ENCODE measurements at regions not wholly inside any gene's neighbourhood (a gene's known extent, or its start where the extent isn't known, plus 50 kb on each side); places are given as distances from the start of the nearest gene placed in this dataset.

- Histone ChIP-seq H3K4me3 (ENCODE audit: low read length) (no peak overlapping the region), H3K4me1 (ENCODE audit: insufficient read depth, low read length) (no peaks in the 10 kb centered on the region), H2AFZ (ENCODE audit: low read depth, low read length) (no peak overlapping the region), H3K9me3 (ENCODE audit: low read length) (no peaks in the 10 kb centered on the region), H3K36me3 (ENCODE audit: insufficient read depth, low read length) (no peaks in the 10 kb centered on the region), H3K27me3 (ENCODE audit: insufficient read depth, low read length) (peaks cover 12% of the 10 kb centered on the region)
Measured at GRCh38 chr22:49284056-49284784, 543.5 kb downstream of the BRD1 start.

GRCh38 chr22:49282596-49282995 is 545.1 kb downstream of the BRD1 start:
- H3K4me1 ChIP-seq (ENCODE audit: insufficient read depth, low read length): no peaks in the 10 kb centered on the region
- no peak overlapping the region for H2AFZ ChIP-seq (ENCODE audit: low read depth, low read length)
- H3K4me3 ChIP-seq (ENCODE audit: low read length): no peak overlapping the region
- no peaks in the 10 kb centered on the region for H3K36me3 ChIP-seq (ENCODE audit: insufficient read depth, low read length)
- peaks cover 12% of the 10 kb centered on the region for H3K27me3 ChIP-seq (ENCODE audit: insufficient read depth, low read length)
- H3K9me3 ChIP-seq (ENCODE audit: low read length): no peaks in the 10 kb centered on the region

- Histone ChIP-seq H2AFZ (ENCODE audit: low read depth, low read length) (no peak overlapping the region), H3K36me3 (ENCODE audit: insufficient read depth, low read length) (no peaks in the 10 kb centered on the region), H3K4me3 (ENCODE audit: low read length) (no peak overlapping the region), H3K27me3 (ENCODE audit: insufficient read depth, low read length) (peaks cover 14% of the 10 kb centered on the region), H3K9me3 (ENCODE audit: low read length) (no peaks in the 10 kb centered on the region), H3K4me1 (ENCODE audit: insufficient read depth, low read length) (no peaks in the 10 kb centered on the region)
Measured at GRCh38 chr22:49281467-49282340, 546.0 kb downstream of the BRD1 start.

- Histone ChIP-seq H3K4me3 (ENCODE audit: low read length) (no peak overlapping the region), H2AFZ (ENCODE audit: low read depth, low read length) (no peak overlapping the region), H3K27me3 (ENCODE audit: insufficient read depth, low read length) (peaks cover 3% of the 10 kb centered on the region), H3K36me3 (ENCODE audit: insufficient read depth, low read length) (no peaks in the 10 kb centered on the region), H3K9me3 (ENCODE audit: low read length) (no peaks in the 10 kb centered on the region), H3K4me1 (ENCODE audit: insufficient read depth, low read length) (no peaks in the 10 kb centered on the region)
Measured at GRCh38 chr22:49278340-49278739, 549.3 kb downstream of the BRD1 start.

- Histone ChIP-seq H3K9me3 (ENCODE audit: low read length) (no peaks in the 10 kb centered on the region), H3K36me3 (ENCODE audit: insufficient read depth, low read length) (no peaks in the 10 kb centered on the region), H3K4me1 (ENCODE audit: insufficient read depth, low read length) (no peaks in the 10 kb centered on the region), H3K27me3 (ENCODE audit: insufficient read depth, low read length) (peaks cover 3% of the 10 kb centered on the region), H2AFZ (ENCODE audit: low read depth, low read length) (no peak overlapping the region), H3K4me3 (ENCODE audit: low read length) (no peak overlapping the region)
Measured at GRCh38 chr22:49276567-49276966, 551.1 kb downstream of the BRD1 start.

- Histone ChIP-seq H3K9me3 (ENCODE audit: low read length) (no peaks in the 10 kb centered on the region), H2AFZ (ENCODE audit: low read depth, low read length) (no peak overlapping the region), H3K4me1 (ENCODE audit: insufficient read depth, low read length) (no peaks in the 10 kb centered on the region), H3K36me3 (ENCODE audit: insufficient read depth, low read length) (no peaks in the 10 kb centered on the region), H3K27me3 (ENCODE audit: insufficient read depth, low read length) (peaks cover 8% of the 10 kb centered on the region), H3K4me3 (ENCODE audit: low read length) (no peak overlapping the region)
Measured at GRCh38 chr22:49274754-49275380, 552.8 kb downstream of the BRD1 start.

GRCh38 chr22:49272546-49273125 is 555.0 kb downstream of the BRD1 start:
- Histone ChIP-seq H2AFZ (ENCODE audit: low read depth, low read length) (no peak overlapping the region), H3K36me3 (ENCODE audit: insufficient read depth, low read length) (no peaks in the 10 kb centered on the region), H3K9me3 (ENCODE audit: low read length) (no peaks in the 10 kb centered on the region), H3K27me3 (ENCODE audit: insufficient read depth, low read length) (peaks cover 16% of the 10 kb centered on the region), H3K4me1 (ENCODE audit: insufficient read depth, low read length) (no peaks in the 10 kb centered on the region), H3K4me3 (ENCODE audit: low read length) (no peak overlapping the region)

GRCh38 chr22:49271831-49272230 is 555.8 kb downstream of the BRD1 start:
- H3K9me3 ChIP-seq (ENCODE audit: low read length): no peaks in the 10 kb centered on the region
- no peaks in the 10 kb centered on the region for H3K36me3 ChIP-seq (ENCODE audit: insufficient read depth, low read length)
- H2AFZ ChIP-seq (ENCODE audit: low read depth, low read length): no peak overlapping the region
- H3K4me3 ChIP-seq (ENCODE audit: low read length): no peak overlapping the region
- peaks cover 16% of the 10 kb centered on the region for H3K27me3 ChIP-seq (ENCODE audit: insufficient read depth, low read length)
- H3K4me1 ChIP-seq (ENCODE audit: insufficient read depth, low read length): no peaks in the 10 kb centered on the region

GRCh38 chr22:49271369-49271727 is 556.3 kb downstream of the BRD1 start:
- H3K4me3 ChIP-seq (ENCODE audit: low read length): no peak overlapping the region
- no peaks in the 10 kb centered on the region for H3K4me1 ChIP-seq (ENCODE audit: insufficient read depth, low read length)
- H3K27me3 ChIP-seq (ENCODE audit: insufficient read depth, low read length): peaks cover 18% of the 10 kb centered on the region
- H3K9me3 ChIP-seq (ENCODE audit: low read length): no peaks in the 10 kb centered on the region
- H2AFZ ChIP-seq (ENCODE audit: low read depth, low read length): no peak overlapping the region
- no peaks in the 10 kb centered on the region for H3K36me3 ChIP-seq (ENCODE audit: insufficient read depth, low read length)

- H2AFZ ChIP-seq (ENCODE audit: low read depth, low read length): no peak overlapping the region
- no peak overlapping the region for H3K4me3 ChIP-seq (ENCODE audit: low read length)
- no peaks in the 10 kb centered on the region for H3K9me3 ChIP-seq (ENCODE audit: low read length)
- H3K36me3 ChIP-seq (ENCODE audit: insufficient read depth, low read length): no peaks in the 10 kb centered on the region
- peaks cover 19% of the 10 kb centered on the region for H3K27me3 ChIP-seq (ENCODE audit: insufficient read depth, low read length)
- no peaks in the 10 kb centered on the region for H3K4me1 ChIP-seq (ENCODE audit: insufficient read depth, low read length)
Measured at GRCh38 chr22:49270595-49271368, 556.9 kb downstream of the BRD1 start.

- Histone ChIP-seq H3K27me3 (ENCODE audit: insufficient read depth, low read length) (peaks cover 19% of the 10 kb centered on the region), H3K4me3 (ENCODE audit: low read length) (no peak overlapping the region), H3K9me3 (ENCODE audit: low read length) (no peaks in the 10 kb centered on the region), H2AFZ (ENCODE audit: low read depth, low read length) (no peak overlapping the region), H3K4me1 (ENCODE audit: insufficient read depth, low read length) (no peaks in the 10 kb centered on the region), H3K36me3 (ENCODE audit: insufficient read depth, low read length) (no peaks in the 10 kb centered on the region)
Measured at GRCh38 chr22:49269928-49270327, 557.7 kb downstream of the BRD1 start.

GRCh38 chr22:49269371-49269770 is 558.3 kb downstream of the BRD1 start:
- no peak overlapping the region for H2AFZ ChIP-seq (ENCODE audit: low read depth, low read length)
- H3K36me3 ChIP-seq (ENCODE audit: insufficient read depth, low read length): no peaks in the 10 kb centered on the region
- no peaks in the 10 kb centered on the region for H3K4me1 ChIP-seq (ENCODE audit: insufficient read depth, low read length)
- H3K9me3 ChIP-seq (ENCODE audit: low read length): no peaks in the 10 kb centered on the region
- peaks cover 22% of the 10 kb centered on the region for H3K27me3 ChIP-seq (ENCODE audit: insufficient read depth, low read length)
- no peak overlapping the region for H3K4me3 ChIP-seq (ENCODE audit: low read length)

Data from neuron (in vitro differentiated cells).